Nucleus accumbens (tissue), 56 donors: ENCODE measurements at regions not wholly inside any gene's neighbourhood (a gene's known extent, or its start where the extent isn't known, plus 50 kb on each side); places are given as distances from the start of the nearest gene placed in this dataset.
A peak's percentile ranks its signal among the peaks of the same experiment; 100 is the strongest.

Experiments
- DNase-seq, 56 donors: peaks; one replicate each; lab custom pipeline; 2025; lab: John Stamatoyannopoulos, UW

DNA sequence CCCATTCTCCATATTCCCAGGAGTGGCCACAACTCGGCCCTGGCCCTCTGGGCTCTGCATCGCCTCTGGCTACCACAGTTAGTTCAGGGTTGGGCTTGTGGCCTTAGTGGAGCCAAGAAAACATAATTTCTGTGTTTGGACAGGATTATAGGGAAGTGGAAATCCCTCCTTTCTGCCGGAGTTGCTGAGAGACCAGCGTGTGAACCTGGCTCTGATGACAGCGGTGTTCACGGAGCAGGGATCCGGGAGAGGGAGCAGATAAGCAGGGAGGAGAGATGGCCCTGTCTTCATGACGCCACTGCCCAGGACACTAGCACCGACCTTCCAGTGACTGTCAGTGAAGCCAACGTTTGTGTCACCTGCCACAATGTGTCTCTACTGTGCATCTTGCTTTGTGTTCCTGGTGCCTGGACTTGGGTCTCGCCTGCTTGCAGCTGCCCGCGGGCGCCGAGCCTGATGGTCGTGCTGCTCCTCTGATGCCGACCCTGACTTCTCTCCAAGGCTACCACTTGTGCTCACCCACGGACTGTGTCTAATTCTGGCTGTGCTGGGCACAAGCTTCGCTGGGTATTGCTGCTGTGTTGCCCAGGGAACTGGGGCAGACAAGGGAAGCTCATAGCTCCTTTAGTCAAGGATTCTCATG, 67.0 kb upstream of the VIPR2 start:
- peak in 12 of 56 donors; percentile 4 to 48 (median 26) for DNase-seq

DNA sequence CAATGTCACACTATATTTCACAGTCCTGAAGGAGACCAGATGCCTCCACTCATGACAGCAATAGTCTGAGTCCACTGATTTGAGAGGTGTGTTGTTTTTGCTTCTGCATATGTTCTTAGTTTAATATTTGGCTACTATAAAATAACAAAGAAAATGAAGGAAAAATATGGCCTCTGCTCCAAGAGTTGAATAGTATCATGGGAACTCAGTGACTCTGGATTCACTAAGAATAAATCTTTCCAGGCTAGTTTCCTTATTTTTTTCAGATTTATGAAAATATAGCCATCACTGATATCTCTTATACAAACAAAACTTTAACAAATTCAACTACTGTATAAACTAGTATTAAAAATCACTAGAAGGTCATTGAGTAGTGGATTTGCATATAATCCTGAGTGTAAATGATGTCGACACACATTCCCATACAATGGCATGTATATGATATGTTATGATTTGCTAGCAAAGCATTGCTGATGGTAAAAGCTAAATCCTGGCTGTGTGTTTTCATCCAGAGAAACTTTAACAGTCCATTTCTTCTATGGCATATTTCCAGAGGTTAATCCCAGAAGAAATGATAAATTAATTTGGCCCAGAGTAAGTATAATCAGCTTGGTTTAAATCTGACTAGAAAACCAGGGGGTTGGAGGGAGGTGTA, 66.0 kb upstream of the VIPR2 start:
- no peak for DNase-seq

DNA sequence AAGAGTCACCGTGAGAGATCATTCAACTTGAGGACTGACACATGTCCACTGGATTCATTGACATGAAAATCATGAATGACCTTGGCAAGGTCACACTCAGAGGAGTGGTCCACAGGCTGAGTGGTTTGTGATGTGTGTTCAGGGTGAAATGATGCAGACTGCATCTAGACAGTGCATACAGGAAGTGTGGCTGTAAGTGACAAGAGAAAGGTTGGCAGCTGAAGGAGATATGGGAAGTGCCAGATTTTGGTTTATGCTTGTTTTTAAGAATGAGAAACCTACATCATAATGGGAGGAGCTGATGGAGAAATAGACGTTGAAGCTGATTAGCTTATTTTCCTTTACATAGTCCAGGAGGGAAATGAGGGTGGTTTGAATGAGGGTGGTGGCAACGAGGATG, 64.8 kb upstream of the VIPR2 start:
- no peak for DNase-seq

DNA sequence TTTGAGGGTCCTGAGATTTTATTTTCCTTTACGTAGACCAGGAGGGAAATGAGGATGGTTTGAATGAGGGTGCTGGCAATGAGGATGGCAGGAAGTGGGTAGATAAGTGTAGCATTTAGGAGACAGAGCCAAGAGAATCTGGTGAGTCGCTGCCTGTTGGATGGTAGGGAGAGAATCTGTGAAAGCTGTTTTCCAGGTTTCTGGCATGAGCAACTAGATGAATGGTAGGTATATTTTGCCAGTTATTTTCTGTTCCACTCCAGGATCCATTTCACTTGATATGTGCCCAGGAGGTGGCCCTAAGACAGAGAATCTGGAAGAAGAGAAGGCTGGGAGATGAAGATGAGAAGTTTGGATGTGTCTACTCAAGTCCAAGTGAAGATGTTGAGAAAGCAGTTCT, 63.3 kb upstream of the VIPR2 start:
- no peak for DNase-seq

DNA sequence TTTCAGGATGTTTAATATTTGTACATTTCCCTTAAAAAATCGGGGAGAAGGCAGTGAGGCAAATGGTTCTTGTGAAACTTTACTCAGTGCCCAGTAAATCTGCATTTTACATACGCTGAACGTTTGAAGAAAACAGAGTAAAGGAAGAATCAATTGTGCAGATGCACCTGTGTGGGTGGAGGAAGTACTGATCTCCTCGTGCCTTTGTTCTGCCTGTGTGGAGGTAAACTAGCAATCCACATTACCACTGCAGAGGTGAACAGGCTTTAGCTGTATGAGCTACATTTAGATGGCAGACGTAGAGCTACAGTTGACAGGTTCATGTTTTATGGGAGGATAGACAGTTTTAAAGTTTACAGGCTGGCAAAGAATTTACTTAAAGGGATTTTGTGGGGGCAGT, 62.7 kb upstream of the VIPR2 start:
- DNase-seq = no peak

DNA sequence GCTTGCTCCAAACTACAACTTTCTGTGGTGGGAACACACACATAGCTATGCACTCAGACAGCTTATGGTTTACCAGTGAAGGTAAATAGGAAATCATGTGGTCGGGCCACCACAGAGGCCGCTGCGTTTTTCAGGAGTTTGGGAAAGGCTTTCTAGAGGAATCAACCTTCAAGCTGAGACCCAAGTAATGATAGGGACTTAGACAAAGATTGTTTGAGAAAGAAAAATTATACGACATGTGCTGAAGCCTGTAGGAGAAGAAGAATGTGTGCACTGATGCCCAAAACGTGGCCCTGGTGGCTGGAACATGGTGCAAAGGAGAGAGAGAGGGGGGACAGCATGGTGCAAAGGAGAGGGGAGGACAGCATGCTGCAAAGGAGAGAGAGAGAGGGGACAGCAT, 61.2 kb upstream of the VIPR2 start:
- DNase-seq = no peak

DNA sequence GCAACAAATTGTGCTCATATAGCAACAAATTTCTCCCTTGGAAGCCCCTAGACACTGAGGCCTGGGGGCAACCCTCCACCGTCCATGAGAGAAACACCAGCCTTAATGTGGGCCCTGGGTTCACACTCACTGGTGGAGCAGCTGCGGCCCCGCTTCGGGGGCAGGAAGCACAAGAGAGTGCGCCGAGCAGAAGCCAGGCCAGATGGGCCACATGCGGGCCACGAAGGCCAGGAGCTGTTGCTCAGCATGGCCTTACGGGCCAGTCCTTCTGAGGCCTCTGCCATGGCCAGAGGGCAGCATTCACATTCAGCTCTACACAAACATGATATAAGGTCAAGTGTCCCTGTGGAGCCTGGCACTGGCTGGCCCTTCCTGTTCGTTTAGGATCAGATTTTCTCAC, 60.0 kb upstream of the VIPR2 start:
- DNase-seq = no peak

DNA sequence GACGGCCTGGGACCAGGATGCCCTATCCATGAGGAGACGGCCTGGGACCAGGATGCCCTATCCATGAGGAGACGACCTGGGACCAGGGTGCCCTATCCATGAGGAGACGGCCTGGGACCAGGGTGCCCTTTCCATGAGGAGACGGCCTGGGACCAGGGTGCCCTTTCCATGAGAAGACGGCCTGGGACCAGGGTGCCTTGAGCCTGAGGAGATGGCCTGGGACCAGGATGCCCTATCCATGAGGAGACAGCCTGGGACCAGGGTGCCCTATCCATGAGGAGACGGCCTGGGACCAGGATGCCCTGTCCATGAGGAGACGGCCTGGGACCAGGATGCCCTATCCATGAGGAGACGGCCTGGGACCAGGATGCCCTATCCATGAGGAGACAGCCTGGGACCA, 58.6 kb upstream of the VIPR2 start:
- peak in 1 of 56 donors; percentile 45 for DNase-seq

DNA sequence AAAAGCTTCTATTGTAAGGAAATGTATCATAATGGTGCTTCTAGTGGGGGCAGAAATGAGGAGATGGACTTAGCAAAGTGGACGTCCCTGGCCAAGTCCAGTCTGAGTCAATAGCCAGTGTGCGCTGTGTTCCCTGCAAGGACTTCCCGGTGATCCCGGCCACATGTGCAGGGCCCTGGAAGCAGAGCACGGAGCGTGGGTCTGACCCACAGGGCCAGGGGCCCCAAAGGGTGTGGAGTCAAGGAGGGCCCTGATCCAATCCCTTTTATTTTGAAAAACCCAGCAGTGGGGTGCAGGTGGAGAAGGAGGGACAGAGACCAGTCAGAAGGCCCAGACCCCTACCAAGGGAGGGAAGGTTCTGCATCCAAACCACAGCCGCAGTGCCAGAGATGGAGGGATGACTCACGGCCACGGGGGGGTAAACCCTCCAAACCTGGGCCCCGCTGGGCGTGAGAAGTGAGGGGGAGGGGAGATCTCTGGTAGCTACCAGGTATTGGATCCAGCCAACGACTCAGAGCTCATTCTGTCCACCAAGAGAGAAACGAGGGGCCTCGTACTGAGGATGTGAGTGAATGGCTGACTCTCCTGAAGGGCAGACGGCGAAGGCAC, 57.2 kb upstream of the VIPR2 start:
- DNase-seq = no peak

DNA sequence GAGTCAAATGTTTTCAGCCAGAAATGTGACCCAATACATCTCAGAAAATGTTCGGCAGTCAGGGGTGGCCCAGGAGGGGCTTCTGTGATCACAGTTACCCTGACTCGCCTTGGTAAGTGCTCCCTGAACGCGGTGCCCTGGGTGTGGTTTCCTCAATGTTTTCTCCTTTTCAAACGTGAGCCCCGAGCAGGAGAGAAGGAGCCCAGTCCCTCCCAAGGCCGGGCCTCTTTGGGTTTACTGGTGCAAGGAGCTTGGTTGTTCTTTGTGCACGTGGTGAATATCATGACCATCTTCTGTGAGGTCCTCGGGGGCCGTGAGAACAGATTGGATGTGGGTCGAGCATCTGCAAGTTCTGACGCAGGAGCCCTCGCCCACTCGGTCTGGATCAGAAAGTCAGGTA, 55.8 kb upstream of the VIPR2 start:
- no peak for DNase-seq

DNA sequence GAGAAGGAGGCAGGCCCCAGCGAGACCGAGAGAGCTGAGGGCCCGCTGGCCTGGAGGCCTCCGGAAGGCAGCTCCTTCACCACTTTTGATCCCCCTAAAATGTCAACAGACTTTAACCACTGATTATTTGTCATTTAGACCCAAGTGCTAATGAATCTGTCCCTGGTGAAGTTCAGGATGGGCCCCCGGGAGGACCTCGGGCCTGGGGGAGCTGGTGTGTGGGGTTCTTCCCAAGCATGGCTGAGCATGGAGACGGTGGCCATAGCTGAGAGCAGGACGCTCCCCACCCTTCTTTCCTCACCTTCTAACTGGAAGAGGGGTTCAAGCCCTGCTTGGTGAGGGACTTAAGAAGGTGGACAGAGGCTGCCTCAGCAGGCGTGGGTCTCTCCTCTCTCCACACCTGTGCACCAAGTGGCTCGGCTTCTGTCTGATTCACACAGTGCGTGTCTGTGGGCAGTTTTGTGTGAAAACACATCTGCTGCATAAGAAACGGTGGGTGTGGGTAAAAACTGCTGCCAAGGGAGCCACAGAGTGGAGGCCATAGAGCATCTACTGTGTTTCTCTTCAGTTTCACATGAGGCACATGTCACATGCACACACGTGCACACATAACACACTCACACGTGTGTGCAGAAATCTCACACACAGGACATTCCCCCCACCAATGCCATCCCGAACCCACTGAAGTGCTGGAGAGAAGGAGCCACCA, 53.5 kb upstream of the VIPR2 start:
- DNase-seq = no peak

DNA sequence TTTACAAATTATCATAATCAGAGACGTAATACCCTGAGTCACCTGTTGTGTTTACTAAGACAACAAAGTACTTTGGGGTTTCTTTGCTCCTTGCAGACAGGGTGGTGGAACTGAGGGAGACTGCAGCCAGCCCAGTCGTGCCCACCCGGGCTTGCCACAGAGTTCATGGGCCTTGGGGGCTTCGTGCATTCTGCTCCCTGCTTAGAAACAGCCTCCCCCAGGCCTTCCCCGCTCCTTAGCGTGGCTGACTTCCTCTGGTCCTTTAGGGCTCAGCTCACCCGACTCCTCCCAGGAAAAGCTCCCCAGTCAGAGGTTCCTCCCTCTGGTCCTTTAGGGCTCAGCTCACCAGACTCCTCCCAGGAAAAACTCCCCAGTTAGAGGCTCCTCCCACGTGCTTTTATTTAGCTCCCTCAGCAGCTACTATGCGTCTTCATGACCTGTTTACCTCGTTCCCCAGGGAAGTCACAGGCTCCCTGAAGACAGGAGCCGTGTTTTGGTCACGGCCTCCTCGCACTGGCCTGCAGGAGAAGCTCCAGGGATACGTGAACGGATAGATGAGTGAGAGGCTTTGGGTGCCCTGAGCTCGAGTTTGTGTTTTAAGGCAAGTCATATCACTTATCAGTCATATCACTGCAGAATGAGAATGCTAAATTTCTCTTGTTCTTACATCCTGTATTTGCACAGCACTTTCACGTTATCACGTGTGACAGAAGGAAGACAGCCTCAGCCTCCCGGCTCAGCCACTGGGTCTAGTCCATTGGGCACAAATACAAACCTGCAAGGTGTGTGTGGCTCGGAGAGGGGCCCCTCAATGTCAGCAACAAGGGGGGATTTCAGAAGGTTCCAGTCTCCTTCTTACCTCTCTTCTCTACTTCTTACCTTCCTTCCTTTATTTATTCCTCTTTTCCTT, 52.7 kb upstream of the VIPR2 start:
- peak in 1 of 56 donors; percentile 2 for DNase-seq

DNA sequence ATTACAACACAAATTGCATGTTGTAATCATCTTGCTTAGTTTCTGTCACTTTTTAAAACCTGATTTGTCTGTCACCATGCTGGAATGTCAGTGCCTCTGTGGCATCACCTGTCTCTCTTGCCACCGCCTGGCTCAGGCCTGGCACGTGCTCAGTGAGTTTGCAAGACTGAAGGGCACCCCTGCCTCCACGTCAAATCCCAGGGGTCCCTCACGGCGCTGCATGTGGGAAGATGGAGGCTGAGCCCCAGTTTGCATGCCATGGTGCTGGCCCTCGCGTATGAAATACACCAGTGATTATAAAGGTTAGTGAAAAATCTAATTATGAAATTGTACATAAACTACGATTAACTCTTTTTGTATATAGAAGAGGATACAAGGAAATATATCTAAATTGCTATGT, 51.9 kb upstream of the VIPR2 start:
- no peak for DNase-seq

DNA sequence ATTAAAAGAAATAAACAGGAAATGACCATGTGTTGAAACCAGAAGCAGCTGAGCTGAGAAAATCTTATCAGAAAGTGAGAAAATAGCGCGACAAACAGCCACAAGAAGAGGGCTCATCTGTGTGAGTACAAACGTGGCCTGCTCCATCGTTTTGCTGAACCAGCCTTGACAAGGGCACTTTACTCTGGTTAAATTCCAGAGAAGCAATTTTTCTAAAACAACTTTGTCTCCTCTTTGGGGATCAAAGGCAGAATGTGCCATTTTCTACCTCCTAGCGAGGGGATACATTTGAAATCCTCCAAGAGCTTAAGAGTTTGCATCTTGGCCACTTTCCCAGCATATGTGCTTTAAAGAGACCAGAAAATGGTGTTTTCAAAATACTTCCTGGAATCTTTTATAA, 51.3 kb upstream of the VIPR2 start:
- no peak for DNase-seq
